ENCODE measurements at regions not wholly inside any gene's neighbourhood (a gene's known extent, or its start where the extent isn't known, plus 50 kb on each side); places are given as distances from the start of the nearest gene placed in this dataset.
"Not testable (repeated sequence)": the region's sequence is repeated elsewhere in the genome, so short reads cannot be mapped to it uniquely, and the experiment has no call there.

DNA sequence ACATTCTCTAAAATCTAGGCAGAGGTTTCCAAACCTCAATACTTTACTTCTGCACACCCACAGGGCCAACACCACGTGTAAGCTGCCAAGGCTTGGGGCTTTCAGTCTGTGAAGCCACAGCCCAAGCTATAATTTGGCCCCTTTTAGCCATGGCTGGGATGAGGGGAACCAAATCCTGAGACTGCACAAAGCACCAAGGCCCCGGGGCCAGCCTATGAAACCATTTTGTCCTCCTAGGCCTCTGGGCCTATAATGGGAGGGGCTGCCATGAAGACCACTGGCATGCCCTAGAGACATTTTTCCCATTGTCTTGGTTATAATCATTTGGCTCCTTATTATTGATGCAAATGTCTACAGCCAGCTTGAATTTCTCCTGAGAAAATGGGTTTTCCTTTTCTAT is 513.0 kb upstream of the ADGRB3 start:
- TF ChIP-seq, protein P1, sequence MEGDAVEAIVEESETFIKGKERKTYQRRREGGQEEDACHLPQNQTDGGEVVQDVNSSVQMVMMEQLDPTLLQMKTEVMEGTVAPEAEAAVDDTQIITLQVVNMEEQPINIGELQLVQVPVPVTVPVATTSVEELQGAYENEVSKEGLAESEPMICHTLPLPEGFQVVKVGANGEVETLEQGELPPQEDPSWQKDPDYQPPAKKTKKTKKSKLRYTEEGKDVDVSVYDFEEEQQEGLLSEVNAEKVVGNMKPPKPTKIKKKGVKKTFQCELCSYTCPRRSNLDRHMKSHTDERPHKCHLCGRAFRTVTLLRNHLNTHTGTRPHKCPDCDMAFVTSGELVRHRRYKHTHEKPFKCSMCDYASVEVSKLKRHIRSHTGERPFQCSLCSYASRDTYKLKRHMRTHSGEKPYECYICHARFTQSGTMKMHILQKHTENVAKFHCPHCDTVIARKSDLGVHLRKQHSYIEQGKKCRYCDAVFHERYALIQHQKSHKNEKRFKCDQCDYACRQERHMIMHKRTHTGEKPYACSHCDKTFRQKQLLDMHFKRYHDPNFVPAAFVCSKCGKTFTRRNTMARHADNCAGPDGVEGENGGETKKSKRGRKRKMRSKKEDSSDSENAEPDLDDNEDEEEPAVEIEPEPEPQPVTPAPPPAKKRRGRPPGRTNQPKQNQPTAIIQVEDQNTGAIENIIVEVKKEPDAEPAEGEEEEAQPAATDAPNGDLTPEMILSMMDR (IDR thresholded peaks at IDR 0.05; ENCODE audit: insufficient read depth, low read length, severe bottlenecking): no peak
- H3K36me3 ChIP-seq (ENCODE audit: control insufficient read depth, insufficient read depth, low read length): no peaks in the 10 kb centered on the region
- FAIRE-seq (no peak), DNase-seq (ENCODE audit: low read depth) (no peak)
- no peaks in the 10 kb centered on the region for H3K27me3 ChIP-seq (ENCODE audit: control insufficient read depth, insufficient read depth, low read length)
- H3K4me3 ChIP-seq (ENCODE audit: low read depth, low read length): no peak overlapping the region

DNA sequence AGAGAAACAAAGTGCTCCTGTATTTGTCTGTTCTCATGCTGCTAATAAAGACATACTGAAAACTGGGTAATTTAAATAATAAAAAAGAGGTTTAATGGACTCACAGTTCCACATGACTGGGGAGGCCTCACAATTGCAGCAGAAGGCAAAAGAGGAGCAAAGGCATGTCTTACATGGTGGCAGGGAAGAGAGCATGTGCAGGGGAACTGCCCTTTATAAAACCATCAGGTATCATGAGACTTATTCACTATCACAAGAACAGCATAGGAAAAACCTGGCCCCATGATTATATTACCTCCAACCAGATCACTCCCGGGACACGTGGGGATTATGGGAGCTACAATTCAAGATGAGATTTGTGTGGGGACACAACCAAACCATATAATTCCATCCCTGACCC is 514.1 kb upstream of the ADGRB3 start:
- not testable (repeated sequence) for FAIRE-seq; H3K27me3 ChIP-seq (ENCODE audit: control insufficient read depth, insufficient read depth, low read length); H3K4me3 ChIP-seq (ENCODE audit: low read depth, low read length); DNase-seq (ENCODE audit: low read depth); H3K36me3 ChIP-seq (ENCODE audit: control insufficient read depth, insufficient read depth, low read length)

DNA sequence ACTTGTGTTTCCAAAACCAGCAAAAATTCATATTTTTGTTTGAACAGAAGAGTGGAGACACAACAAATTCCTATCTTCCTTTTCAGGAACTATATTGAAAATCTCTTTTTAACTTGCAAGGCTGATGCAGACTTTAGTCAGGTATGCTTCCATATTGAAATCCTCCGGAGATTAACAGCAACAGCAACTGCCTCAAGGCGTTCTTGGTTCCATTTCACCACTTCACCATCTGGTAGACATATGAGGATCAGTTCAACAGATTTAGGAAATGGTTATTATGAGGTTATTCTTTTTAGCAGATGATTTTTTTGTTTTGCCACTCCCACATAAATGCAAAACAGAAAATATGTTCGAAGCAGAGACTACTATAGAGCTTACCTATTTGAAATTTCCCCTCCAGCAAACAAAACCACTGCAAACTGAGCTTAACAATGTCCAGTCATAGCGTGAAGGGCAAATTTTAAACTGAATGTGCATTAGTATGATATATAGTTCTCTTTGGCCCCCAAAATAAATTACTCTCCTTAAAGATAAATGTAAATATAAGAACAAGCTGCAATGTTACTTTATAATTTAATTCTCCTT is 520.5 kb upstream of the ADGRB3 start:
- TF ChIP-seq, protein P1 (IDR thresholded peaks at IDR 0.05; ENCODE audit: insufficient read depth, low read length, severe bottlenecking): no peak
- FAIRE-seq: no peak

DNA sequence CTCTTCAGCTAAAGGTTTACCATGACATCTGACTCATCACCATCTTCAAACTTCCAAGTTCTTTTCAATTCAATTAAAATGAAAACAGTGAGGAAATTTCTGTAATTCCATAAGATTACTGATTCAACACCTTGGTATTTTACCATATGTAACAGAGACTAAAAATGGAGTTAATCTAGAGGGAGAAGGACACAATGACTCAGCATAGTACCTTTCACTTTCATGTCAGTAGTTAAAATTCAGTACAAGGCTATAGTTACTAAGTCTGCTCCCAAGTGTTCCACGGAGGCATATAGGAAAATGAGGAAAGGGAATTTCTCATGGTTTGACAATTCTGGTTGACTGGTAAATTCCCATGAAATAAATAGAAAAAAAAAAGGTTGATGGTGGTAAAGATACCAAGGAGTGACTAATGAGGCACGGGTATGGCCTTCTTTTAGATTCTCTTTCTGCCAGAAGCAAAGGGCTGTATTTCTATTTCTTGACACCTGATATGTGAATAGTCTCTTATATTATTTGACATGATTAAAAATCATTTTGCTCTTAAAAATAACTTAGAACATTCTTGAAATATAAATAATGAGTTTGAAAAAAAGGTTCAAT is 526.7 kb upstream of the ADGRB3 start:
- peak; percentile 90 for DNase-seq (ENCODE audit: low read depth)
- H3K4me3 ChIP-seq (ENCODE audit: low read depth, low read length): no peak overlapping the region
- no peaks in the 10 kb centered on the region for H3K36me3 ChIP-seq (ENCODE audit: control insufficient read depth, insufficient read depth, low read length)
- FAIRE-seq: no peak
- no peaks in the 10 kb centered on the region for H3K27me3 ChIP-seq (ENCODE audit: control insufficient read depth, insufficient read depth, low read length)
- TF ChIP-seq, protein P1 (IDR thresholded peaks at IDR 0.05; ENCODE audit: insufficient read depth, low read length, severe bottlenecking): no peak

More for the DNA sequence above, 520.5 kb upstream of the ADGRB3 start:
- H3K4me3 ChIP-seq (ENCODE audit: low read depth, low read length): no peak overlapping the region
- DNase-seq (ENCODE audit: low read depth): no peak
- H3K27me3 ChIP-seq (ENCODE audit: control insufficient read depth, insufficient read depth, low read length): no peaks in the 10 kb centered on the region
- H3K36me3 ChIP-seq (ENCODE audit: control insufficient read depth, insufficient read depth, low read length): no peaks in the 10 kb centered on the region

DNA sequence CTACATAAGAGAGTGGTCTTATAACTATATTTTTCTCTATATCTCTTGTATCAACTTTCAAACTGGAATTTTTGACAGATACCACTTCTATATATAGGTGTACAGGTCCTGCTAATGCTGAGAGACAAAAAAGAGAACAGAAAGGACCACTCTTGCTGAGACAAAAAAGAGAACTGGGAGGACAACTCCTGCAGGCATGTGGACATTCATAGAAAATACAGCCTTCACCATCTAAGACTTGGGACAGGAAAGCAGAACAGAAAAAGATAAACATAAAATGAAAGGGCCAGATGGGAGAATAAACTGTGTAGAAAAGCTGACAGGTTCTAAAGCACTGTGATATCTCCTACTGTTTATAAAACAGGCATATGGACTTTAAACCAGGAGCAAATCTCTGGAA is 541.0 kb upstream of the ADGRB3 start:
- FAIRE-seq (no peak), DNase-seq (ENCODE audit: low read depth) (no peak)
- Histone ChIP-seq H3K36me3 (ENCODE audit: control insufficient read depth, insufficient read depth, low read length) (no peaks in the 10 kb centered on the region), H3K27me3 (ENCODE audit: control insufficient read depth, insufficient read depth, low read length) (no peaks in the 10 kb centered on the region), H3K4me3 (ENCODE audit: low read depth, low read length) (no peak overlapping the region)
- TF ChIP-seq, protein P1 (IDR thresholded peaks at IDR 0.05; ENCODE audit: insufficient read depth, low read length, severe bottlenecking): no peak

DNA sequence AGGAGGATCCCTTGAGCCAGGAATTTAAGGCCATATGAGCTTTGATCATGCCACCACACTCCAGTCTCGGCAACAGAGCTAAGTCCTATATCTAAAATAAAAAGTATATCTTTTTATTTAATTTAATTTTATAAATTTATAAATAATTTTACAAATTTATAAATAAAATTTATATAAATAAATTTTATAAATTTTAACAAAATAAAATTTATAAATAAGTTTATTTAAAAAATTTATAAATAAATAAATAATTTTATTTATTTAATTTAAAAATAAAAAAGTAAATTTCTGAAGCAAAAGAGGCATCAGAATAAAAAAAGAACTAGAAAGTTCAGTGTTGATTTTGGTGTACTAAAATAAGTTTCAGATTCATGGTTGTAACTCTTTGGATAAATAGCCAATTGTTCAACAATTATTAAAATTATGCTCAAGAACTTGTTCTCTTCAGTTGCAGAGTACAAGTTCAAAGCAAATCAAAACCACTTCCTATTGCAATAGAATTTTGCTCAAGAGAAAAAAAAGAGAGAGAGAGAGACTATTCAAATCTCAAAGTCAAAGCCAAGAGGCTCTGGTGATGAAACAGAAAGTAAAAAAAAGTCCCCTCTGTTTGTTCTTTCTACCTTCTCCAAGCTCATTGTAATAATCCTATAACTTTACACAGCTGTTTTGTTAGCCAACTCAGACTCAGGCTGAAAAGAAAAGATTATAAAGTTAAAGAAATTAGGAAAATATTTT is 547.5 kb upstream of the ADGRB3 start:
- no peaks in the 10 kb centered on the region for H3K27me3 ChIP-seq (ENCODE audit: control insufficient read depth, insufficient read depth, low read length)
- H3K4me3 ChIP-seq (ENCODE audit: low read depth, low read length): no peak overlapping the region
- H3K36me3 ChIP-seq (ENCODE audit: control insufficient read depth, insufficient read depth, low read length): no peaks in the 10 kb centered on the region
- DNase-seq (ENCODE audit: low read depth): no peak
- TF ChIP-seq, protein P1 (IDR thresholded peaks at IDR 0.05; ENCODE audit: insufficient read depth, low read length, severe bottlenecking): no peak
- FAIRE-seq: no peak

Measured in bronchial epithelial cell (primary cell).